ENCODE measurements at regions not wholly inside any gene's neighbourhood (a gene's known extent, or its start where the extent isn't known, plus 50 kb on each side); places are given as distances from the start of the nearest gene placed in this dataset.
"Not testable (repeated sequence)": the region's sequence is repeated elsewhere in the genome, so short reads cannot be mapped to it uniquely, and the experiment has no call there.

- DNase-seq = no peak
Observed at GRCh38 chr7:34337163-34337562, 320.9 kb upstream of the NPSR1 start.

- no peak for DNase-seq
Observed at GRCh38 chr7:34338961-34339526, 319.0 kb upstream of the NPSR1 start.

GRCh38 chr7:34341326-34341725, 316.7 kb upstream of the NPSR1 start:
- no peak for DNase-seq

- DNase-seq = no peak
Observed at GRCh38 chr7:34342387-34342786, 315.6 kb upstream of the NPSR1 start.

- DNase-seq = no peak
Observed at GRCh38 chr7:34343667-34344066, 314.4 kb upstream of the NPSR1 start.

- DNase-seq = no peak
Observed at GRCh38 chr7:34354011-34354410, 304.0 kb upstream of the NPSR1 start.

- DNase-seq = no peak
Observed at GRCh38 chr7:34354899-34355298, 303.1 kb upstream of the NPSR1 start.

GRCh38 chr7:34357068-34357467, 300.9 kb upstream of the NPSR1 start:
- DNase-seq = no peak

GRCh38 chr7:34357946-34358345, 300.1 kb upstream of the NPSR1 start:
- no peak for DNase-seq

GRCh38 chr7:34358578-34358977, 299.4 kb upstream of the NPSR1 start:
- DNase-seq = not testable (repeated sequence)

- DNase-seq = no peak
Observed at GRCh38 chr7:34361663-34362250, 296.3 kb upstream of the NPSR1 start.

- DNase-seq = no peak
Observed at GRCh38 chr7:34362621-34363020, 295.4 kb upstream of the NPSR1 start.

- no peak for DNase-seq
Observed at GRCh38 chr7:34364130-34364529, 293.9 kb upstream of the NPSR1 start.

- DNase-seq = no peak
Observed at GRCh38 chr7:34365011-34365410, 293.0 kb upstream of the NPSR1 start.

- no peak for DNase-seq
Observed at GRCh38 chr7:34365611-34366010, 292.4 kb upstream of the NPSR1 start.

- no peak for DNase-seq
Observed at GRCh38 chr7:34371922-34372321, 286.1 kb upstream of the NPSR1 start.

GRCh38 chr7:34373940-34374339, 284.1 kb upstream of the NPSR1 start:
- no peak for DNase-seq

- no peak for DNase-seq
Observed at GRCh38 chr7:34382166-34382893, 275.7 kb upstream of the NPSR1 start.

- DNase-seq = no peak
Observed at GRCh38 chr7:34385384-34385783, 272.6 kb upstream of the NPSR1 start.

GRCh38 chr7:34389332-34390078, 268.5 kb upstream of the NPSR1 start:
- no peak for DNase-seq

- no peak for DNase-seq
Observed at GRCh38 chr7:34390103-34390502, 267.9 kb upstream of the NPSR1 start.

- DNase-seq = no peak
Observed at GRCh38 chr7:34392972-34393371, 265.0 kb upstream of the NPSR1 start.

- no peak for DNase-seq
Observed at GRCh38 chr7:34396437-34397064, 261.5 kb upstream of the NPSR1 start.
